Central memory CD8-positive, alpha-beta T cell (primary cell): ENCODE measurements at regions not wholly inside any gene's neighbourhood (a gene's known extent, or its start where the extent isn't known, plus 50 kb on each side); places are given as distances from the start of the nearest gene placed in this dataset.

Experiments used
- ATAC-seq: fragments of 150-1000 bp; cut with Tn5 transposase; replicated peaks from 2 replicates; pipeline ENCODE4 v1.10.0; 2022; ENCODE audit warnings: mild to moderate bottlenecking, moderate FRiP score, moderate number of reproducible peaks; ENCODE audit not compliant: poor library complexity, severe bottlenecking; ENCODE audit errors: extremely low read depth
- DNase-seq, 2 donors: peaks; one replicate each; pipeline ENCODE4 v3.0.0; 2021; ENCODE audit warnings: low spot score in 2 of 2
- H3K27ac Mint-ChIP-seq: one replicate; pipeline ENCODE4 v1.8.0; 2022; ENCODE audit warnings: low read depth, mild to moderate bottlenecking, moderate library complexity, mixed read lengths
- H3K27me3 Mint-ChIP-seq: one replicate; pipeline ENCODE4 v1.8.0; 2022; ENCODE audit warnings: mixed read lengths
- H3K36me3 Mint-ChIP-seq: one replicate; pipeline ENCODE4 v1.8.0; 2022; ENCODE audit warnings: mild to moderate bottlenecking, moderate library complexity, mixed read lengths; ENCODE audit not compliant: insufficient read depth
- H3K4me1 Mint-ChIP-seq: one replicate; pipeline ENCODE4 v1.8.0; 2022; ENCODE audit warnings: mixed read lengths
- H3K4me3 Mint-ChIP-seq: one replicate; pipeline ENCODE4 v1.8.0; 2022; ENCODE audit warnings: mild to moderate bottlenecking, moderate library complexity, mixed read lengths
- H3K9me3 Mint-ChIP-seq: one replicate; pipeline ENCODE4 v1.8.0; 2022; ENCODE audit warnings: mixed read lengths

DNA sequence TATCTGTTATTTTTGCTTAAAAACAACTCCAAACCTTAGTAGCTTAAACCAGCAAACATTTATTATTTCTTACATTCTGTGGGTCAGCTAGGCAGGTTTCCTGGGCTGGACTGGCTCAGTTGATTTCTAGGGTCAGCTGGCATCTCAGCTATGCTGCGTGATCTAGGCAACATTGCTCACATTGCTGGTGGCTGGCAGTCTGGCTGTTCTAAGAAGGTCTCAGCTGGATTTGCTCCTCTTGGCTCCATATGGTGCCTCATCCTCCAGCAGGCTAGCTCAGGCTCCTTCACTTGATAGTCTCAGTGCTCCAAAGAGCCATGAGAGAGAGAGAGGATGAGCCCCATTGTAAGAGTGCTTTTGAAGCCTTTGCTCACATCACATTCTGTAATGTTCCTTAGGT lies 470.6 kb upstream of the CDH5 start:
- peaks cover 10% of the 10 kb centered on the region for H3K27me3 Mint-ChIP-seq
- no peak for DNase-seq
- H3K36me3 Mint-ChIP-seq, result no peaks in the 10 kb centered on the region
- no peaks in the 10 kb centered on the region for H3K4me1 Mint-ChIP-seq
- H3K9me3 Mint-ChIP-seq, result peaks cover 4% of the 10 kb centered on the region
- no peak for ATAC-seq
- H3K27ac Mint-ChIP-seq, result no peak overlapping the region
- no peak overlapping the region for H3K4me3 Mint-ChIP-seq

DNA sequence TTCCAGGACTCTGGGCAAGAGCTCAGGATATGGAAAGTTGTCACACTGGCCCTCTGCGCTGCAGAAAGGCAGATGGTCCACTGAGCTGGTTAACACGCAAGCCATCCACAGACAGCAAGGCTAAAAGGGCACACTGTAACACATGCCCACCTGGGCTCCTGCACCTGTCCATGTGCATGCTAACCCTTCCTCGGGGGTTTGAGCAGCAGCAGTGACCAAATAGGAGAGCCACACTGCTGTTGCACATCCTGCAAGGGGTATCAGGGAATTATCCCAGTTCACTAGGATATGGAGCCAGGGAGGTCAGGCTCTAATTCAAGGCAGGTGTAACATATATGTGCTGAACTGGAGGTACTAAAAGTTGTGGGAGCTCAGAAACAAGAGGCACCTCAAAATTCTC lies 471.0 kb upstream of the CDH5 start:
- no peak for DNase-seq
- peaks cover 4% of the 10 kb centered on the region for H3K9me3 Mint-ChIP-seq
- ATAC-seq, result no peak
- H3K27ac Mint-ChIP-seq, result no peak overlapping the region
- no peaks in the 10 kb centered on the region for H3K4me1 Mint-ChIP-seq
- H3K4me3 Mint-ChIP-seq, result no peak overlapping the region
- peaks cover 10% of the 10 kb centered on the region for H3K27me3 Mint-ChIP-seq
- H3K36me3 Mint-ChIP-seq, result no peaks in the 10 kb centered on the region

DNA sequence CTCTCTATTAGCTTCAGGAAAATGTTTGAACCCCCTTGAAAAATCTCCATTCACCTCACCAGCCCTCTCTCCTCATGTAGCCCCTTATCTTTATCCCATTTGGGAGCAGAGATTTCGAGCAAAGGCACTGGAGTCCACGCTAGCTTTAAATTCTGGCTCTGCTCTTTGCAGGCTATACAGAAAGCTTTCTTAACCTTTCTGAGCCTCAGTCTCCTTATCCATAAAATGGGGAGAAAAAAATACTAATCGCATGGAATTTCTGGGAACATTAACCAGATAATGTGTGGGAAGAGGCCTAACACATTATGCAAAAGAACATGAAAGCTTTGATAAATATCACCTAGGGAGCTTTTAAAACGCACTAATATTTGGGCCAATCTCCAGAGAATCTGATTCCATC lies 476.3 kb upstream of the CDH5 start:
- Mint-ChIP-seq H3K36me3 (no peaks in the 10 kb centered on the region), H3K4me3 (no peak overlapping the region), H3K27me3 (peaks cover 5% of the 10 kb centered on the region), H3K4me1 (no peaks in the 10 kb centered on the region), H3K9me3 (peaks cover 4% of the 10 kb centered on the region), H3K27ac (no peak overlapping the region)
- no peak for DNase-seq
- ATAC-seq, result no peak

DNA sequence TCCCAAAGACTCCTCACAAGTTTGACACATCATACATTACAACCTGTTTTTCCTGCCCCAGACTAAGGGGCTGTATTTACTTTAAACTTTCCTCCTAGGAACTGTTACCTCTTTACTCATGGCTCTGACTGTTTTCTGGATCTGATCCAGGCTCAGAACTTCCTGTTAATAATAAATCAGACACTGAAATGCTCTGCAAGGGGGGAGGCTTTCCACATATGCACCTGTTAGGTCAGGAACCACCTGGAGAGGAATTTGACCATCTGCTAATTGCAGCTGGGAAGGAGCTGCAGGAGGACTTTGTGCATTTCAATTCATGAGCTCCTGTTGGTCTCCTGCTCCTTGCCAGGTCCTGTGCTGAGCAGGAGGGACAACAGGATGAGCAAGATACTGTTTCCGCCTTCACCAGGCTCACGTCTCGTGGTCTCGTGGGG lies 476.9 kb upstream of the CDH5 start:
- H3K9me3 Mint-ChIP-seq, result peaks cover 4% of the 10 kb centered on the region
- H3K4me1 Mint-ChIP-seq, result no peaks in the 10 kb centered on the region
- H3K27ac Mint-ChIP-seq, result no peak overlapping the region
- H3K36me3 Mint-ChIP-seq, result no peaks in the 10 kb centered on the region
- ATAC-seq (no peak), DNase-seq (no peak)
- no peak overlapping the region for H3K4me3 Mint-ChIP-seq
- no peaks in the 10 kb centered on the region for H3K27me3 Mint-ChIP-seq

- no peaks in the 10 kb centered on the region for H3K4me1 Mint-ChIP-seq
- ATAC-seq (no peak), DNase-seq (no peak)
- H3K36me3 Mint-ChIP-seq, result no peaks in the 10 kb centered on the region
- H3K27me3 Mint-ChIP-seq, result no peaks in the 10 kb centered on the region
- H3K27ac Mint-ChIP-seq, result no peak overlapping the region
- H3K4me3 Mint-ChIP-seq, result no peak overlapping the region
- peaks cover 4% of the 10 kb centered on the region for H3K9me3 Mint-ChIP-seq
These were observed 478.3 kb upstream of the CDH5 start for GRCh38 chr16:65888201-65888600.

DNA sequence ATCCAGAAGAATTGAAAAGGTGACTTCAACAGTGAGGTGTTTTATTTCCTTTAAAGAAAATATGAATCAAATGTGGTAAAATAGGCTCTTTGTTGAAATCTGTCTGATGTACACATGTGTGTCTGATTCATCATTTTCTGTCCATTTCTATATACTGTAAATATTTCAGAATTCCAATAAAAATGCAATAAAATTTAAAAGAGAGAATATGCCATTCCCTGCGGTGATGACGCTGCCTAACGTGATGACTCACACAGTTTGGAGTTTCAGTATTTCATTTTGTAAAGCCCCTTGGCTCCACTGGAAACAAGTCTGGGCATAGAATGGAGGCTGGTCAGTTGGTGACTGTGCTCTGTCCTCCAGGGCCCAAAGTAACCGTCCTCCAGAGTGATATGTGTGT lies 482.5 kb upstream of the CDH5 start:
- Mint-ChIP-seq H3K27me3 (no peaks in the 10 kb centered on the region), H3K36me3 (no peaks in the 10 kb centered on the region), H3K4me3 (no peak overlapping the region), H3K27ac (no peak overlapping the region), H3K4me1 (no peaks in the 10 kb centered on the region), H3K9me3 (peaks cover 6% of the 10 kb centered on the region)
- ATAC-seq, result no peak
- DNase-seq, result no peak

GRCh38 chr16:65878347-65878746 lies 488.1 kb upstream of the CDH5 start:
- H3K36me3 Mint-ChIP-seq, result no peaks in the 10 kb centered on the region
- H3K9me3 Mint-ChIP-seq, result peaks cover 6% of the 10 kb centered on the region
- no peak overlapping the region for H3K4me3 Mint-ChIP-seq
- ATAC-seq, result no peak
- no peak overlapping the region for H3K27ac Mint-ChIP-seq
- no peaks in the 10 kb centered on the region for H3K27me3 Mint-ChIP-seq
- DNase-seq, result no peak
- no peaks in the 10 kb centered on the region for H3K4me1 Mint-ChIP-seq

- Mint-ChIP-seq H3K9me3 (peaks cover 3% of the 10 kb centered on the region), H3K27me3 (no peaks in the 10 kb centered on the region), H3K4me3 (no peak overlapping the region), H3K4me1 (no peaks in the 10 kb centered on the region), H3K27ac (no peak overlapping the region), H3K36me3 (no peaks in the 10 kb centered on the region)
- no peak for ATAC-seq
- DNase-seq, result no peak
These were observed 489.9 kb upstream of the CDH5 start for GRCh38 chr16:65876624-65877023.

DNA sequence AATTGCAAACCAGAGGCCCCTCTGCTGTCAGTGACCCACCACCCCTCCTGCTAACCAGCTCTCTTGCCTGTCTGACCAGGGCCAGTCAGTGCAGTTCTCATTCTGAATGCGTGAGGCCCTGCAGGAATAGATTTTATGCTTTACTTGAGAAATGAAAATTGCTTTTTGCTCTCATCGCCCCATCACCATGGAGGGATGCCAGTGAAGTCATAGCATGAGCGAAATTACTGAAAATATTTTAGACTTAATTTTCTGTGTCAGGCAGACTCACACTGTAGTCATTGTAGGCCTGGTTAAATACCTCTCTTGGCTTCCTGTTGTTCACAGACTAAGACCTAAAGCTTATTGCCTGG lies 490.5 kb upstream of the CDH5 start:
- H3K9me3 Mint-ChIP-seq, result no peaks in the 10 kb centered on the region
- DNase-seq, result no peak
- no peaks in the 10 kb centered on the region for H3K4me1 Mint-ChIP-seq
- no peak overlapping the region for H3K4me3 Mint-ChIP-seq
- no peak for ATAC-seq
- no peaks in the 10 kb centered on the region for H3K36me3 Mint-ChIP-seq
- no peaks in the 10 kb centered on the region for H3K27me3 Mint-ChIP-seq
- no peak overlapping the region for H3K27ac Mint-ChIP-seq

DNA sequence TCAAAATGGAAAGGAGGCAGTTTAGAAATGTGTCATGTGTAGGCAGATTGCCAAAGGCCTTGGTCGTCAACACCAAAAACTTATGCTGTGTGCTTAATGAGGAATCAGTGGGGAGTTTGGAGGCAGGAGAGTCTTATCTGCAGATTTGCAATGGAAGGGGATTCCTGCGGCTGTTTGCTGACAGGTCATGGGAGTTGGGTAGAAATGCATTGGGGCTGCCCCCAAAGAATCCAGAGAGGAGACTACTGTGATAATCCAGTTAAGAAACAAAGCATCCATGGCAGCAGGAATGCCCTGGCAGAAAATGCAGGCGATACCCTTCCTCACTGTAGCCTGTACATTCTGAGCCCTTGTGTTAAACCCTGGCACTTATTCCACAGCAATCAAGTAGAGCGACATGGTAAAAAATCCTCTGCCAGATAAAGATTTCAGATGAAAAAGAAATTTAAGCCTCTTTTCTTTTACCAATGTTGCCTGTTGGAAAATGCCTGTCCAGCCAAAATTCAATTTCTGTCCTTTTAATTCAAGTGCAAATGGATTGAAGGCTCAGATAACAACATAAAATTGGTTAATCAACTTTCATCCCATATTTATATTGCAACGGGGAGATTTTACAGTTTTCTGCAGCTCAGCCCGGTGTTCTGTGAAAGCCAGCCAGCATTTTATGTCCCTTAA lies 491.0 kb upstream of the CDH5 start:
- no peaks in the 10 kb centered on the region for H3K36me3 Mint-ChIP-seq
- H3K27ac Mint-ChIP-seq, result no peak overlapping the region
- DNase-seq (no peak), ATAC-seq (no peak)
- H3K9me3 Mint-ChIP-seq, result no peaks in the 10 kb centered on the region
- H3K4me1 Mint-ChIP-seq, result no peaks in the 10 kb centered on the region
- H3K4me3 Mint-ChIP-seq, result no peak overlapping the region
- no peaks in the 10 kb centered on the region for H3K27me3 Mint-ChIP-seq

DNA sequence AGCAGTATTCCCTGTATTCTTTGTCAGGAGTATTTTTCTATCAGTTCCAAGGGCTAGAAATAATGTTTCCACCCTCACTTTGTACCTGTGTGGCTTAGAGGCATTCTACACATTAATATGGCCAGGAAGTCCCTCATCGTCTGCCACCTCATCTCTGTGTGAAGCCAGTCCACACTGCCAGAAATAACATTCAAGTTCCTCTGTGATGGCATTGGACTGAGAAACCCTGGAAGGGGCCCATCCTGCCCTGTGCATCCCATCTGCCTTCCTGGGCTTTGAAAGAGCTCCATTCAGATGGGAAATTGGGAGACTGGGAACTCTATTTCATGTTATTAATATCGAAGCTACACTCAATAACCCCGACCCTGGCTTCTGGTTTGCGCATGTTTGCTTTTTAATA lies 497.2 kb upstream of the CDH5 start:
- no peaks in the 10 kb centered on the region for H3K36me3 Mint-ChIP-seq
- H3K27me3 Mint-ChIP-seq, result no peaks in the 10 kb centered on the region
- DNase-seq (no peak), ATAC-seq (no peak)
- no peak overlapping the region for H3K27ac Mint-ChIP-seq
- no peaks in the 10 kb centered on the region for H3K4me1 Mint-ChIP-seq
- H3K4me3 Mint-ChIP-seq, result no peak overlapping the region
- H3K9me3 Mint-ChIP-seq, result no peaks in the 10 kb centered on the region

GRCh38 chr16:65867276-65867960 lies 499.1 kb upstream of the CDH5 start:
- Mint-ChIP-seq H3K27ac (no peak overlapping the region), H3K9me3 (no peaks in the 10 kb centered on the region), H3K27me3 (no peaks in the 10 kb centered on the region), H3K4me3 (no peak overlapping the region), H3K36me3 (no peaks in the 10 kb centered on the region), H3K4me1 (no peaks in the 10 kb centered on the region)
- no peak for DNase-seq
- no peak for ATAC-seq

- no peaks in the 10 kb centered on the region for H3K4me1 Mint-ChIP-seq
- H3K36me3 Mint-ChIP-seq, result no peaks in the 10 kb centered on the region
- ATAC-seq, result no peak
- peaks cover 11% of the 10 kb centered on the region for H3K9me3 Mint-ChIP-seq
- no peak for DNase-seq
- no peaks in the 10 kb centered on the region for H3K27me3 Mint-ChIP-seq
- no peak overlapping the region for H3K4me3 Mint-ChIP-seq
- H3K27ac Mint-ChIP-seq, result no peak overlapping the region
These were observed 503.3 kb upstream of the CDH5 start for GRCh38 chr16:65863236-65863635.
